ENCODE measurements at regions not wholly inside any gene's neighbourhood (a gene's known extent, or its start where the extent isn't known, plus 50 kb on each side); places are given as distances from the start of the nearest gene placed in this dataset.

DNA sequence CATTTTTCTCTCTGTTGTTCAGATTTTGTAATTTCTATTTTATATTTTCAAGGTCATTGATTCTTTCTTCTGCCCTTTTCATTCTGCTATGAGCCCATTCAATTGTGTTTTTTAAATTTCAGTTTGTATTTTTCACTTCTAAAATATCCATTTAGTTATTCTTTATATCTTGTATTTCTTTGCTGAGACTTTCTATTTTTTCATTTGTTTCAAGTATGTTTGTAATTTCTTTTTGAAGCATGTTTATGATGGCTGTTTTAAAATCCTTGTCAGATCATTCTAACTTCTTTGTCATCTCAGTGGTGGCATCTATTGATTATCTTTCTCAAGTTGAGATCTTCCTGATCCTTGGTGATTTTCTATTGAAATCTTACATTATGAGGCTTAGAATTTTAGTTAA lies 157.2 kb upstream of the USP9X start:
- Histone ChIP-seq H3K4me3 (ENCODE audit: low read depth, low read length) (no peak overlapping the region), H2AFZ (no peak overlapping the region)
- TF ChIP-seq, protein P1, sequence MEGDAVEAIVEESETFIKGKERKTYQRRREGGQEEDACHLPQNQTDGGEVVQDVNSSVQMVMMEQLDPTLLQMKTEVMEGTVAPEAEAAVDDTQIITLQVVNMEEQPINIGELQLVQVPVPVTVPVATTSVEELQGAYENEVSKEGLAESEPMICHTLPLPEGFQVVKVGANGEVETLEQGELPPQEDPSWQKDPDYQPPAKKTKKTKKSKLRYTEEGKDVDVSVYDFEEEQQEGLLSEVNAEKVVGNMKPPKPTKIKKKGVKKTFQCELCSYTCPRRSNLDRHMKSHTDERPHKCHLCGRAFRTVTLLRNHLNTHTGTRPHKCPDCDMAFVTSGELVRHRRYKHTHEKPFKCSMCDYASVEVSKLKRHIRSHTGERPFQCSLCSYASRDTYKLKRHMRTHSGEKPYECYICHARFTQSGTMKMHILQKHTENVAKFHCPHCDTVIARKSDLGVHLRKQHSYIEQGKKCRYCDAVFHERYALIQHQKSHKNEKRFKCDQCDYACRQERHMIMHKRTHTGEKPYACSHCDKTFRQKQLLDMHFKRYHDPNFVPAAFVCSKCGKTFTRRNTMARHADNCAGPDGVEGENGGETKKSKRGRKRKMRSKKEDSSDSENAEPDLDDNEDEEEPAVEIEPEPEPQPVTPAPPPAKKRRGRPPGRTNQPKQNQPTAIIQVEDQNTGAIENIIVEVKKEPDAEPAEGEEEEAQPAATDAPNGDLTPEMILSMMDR (IDR thresholded peaks at IDR 0.05): no peak

GRCh38 chrX:40931921-40932320 lies 153.3 kb upstream of the USP9X start:
- no peaks in the 10 kb centered on the region for H3K27me3 ChIP-seq (ENCODE audit: control insufficient read depth, insufficient read depth, low read length)
- no peak overlapping the region for H3K9ac ChIP-seq
- peak overlapping the region; percentile 53 for H2AFZ ChIP-seq
- H3K79me2 ChIP-seq: no peaks in the 10 kb centered on the region
- no peaks in the 10 kb centered on the region for H3K9me3 ChIP-seq (ENCODE audit: control insufficient read depth, low read length)
- peaks cover 12% of the 10 kb centered on the region for H3K4me1 ChIP-seq
- H3K4me3 ChIP-seq (ENCODE audit: low read depth, low read length): no peak overlapping the region
- no peak overlapping the region for H3K4me2 ChIP-seq (ENCODE audit: low read length)
- TF ChIP-seq, protein P1 (IDR thresholded peaks at IDR 0.05): no peak
- no peaks in the 10 kb centered on the region for H3K36me3 ChIP-seq (ENCODE audit: control insufficient read depth, insufficient read depth, low read length)
- H3K27ac ChIP-seq: peak overlapping the region; percentile 75

More for the DNA sequence above, 157.2 kb upstream of the USP9X start:
- Histone ChIP-seq H3K27me3 (ENCODE audit: control insufficient read depth, insufficient read depth, low read length) (no peaks in the 10 kb centered on the region), H3K9ac (no peak overlapping the region), H3K4me1 (peaks cover 12% of the 10 kb centered on the region), H3K9me3 (ENCODE audit: control insufficient read depth, low read length) (no peaks in the 10 kb centered on the region), H3K79me2 (no peaks in the 10 kb centered on the region), H3K27ac (no peak overlapping the region), H3K4me2 (ENCODE audit: low read length) (no peak overlapping the region), H3K36me3 (ENCODE audit: control insufficient read depth, insufficient read depth, low read length) (no peaks in the 10 kb centered on the region)

- H3K27me3 ChIP-seq (ENCODE audit: control insufficient read depth, insufficient read depth, low read length): no peaks in the 10 kb centered on the region
- peak overlapping the region; percentile 56 for H2AFZ ChIP-seq
- H3K36me3 ChIP-seq (ENCODE audit: control insufficient read depth, insufficient read depth, low read length): no peaks in the 10 kb centered on the region
- no peaks in the 10 kb centered on the region for H3K79me2 ChIP-seq
- peak overlapping the region; percentile 22 for H3K4me3 ChIP-seq (ENCODE audit: low read depth, low read length)
- no peaks in the 10 kb centered on the region for H3K9me3 ChIP-seq (ENCODE audit: control insufficient read depth, low read length)
- peak overlapping the region; percentile 71 for H3K4me2 ChIP-seq (ENCODE audit: low read length)
- H3K27ac ChIP-seq: peak overlapping the region; percentile 75
- H3K9ac ChIP-seq: no peak overlapping the region
- peaks cover 12% of the 10 kb centered on the region for H3K4me1 ChIP-seq
- TF ChIP-seq, protein P1 (IDR thresholded peaks at IDR 0.05): no peak
Observed at GRCh38 chrX:40933132-40933705, 152.0 kb upstream of the USP9X start.

DNA sequence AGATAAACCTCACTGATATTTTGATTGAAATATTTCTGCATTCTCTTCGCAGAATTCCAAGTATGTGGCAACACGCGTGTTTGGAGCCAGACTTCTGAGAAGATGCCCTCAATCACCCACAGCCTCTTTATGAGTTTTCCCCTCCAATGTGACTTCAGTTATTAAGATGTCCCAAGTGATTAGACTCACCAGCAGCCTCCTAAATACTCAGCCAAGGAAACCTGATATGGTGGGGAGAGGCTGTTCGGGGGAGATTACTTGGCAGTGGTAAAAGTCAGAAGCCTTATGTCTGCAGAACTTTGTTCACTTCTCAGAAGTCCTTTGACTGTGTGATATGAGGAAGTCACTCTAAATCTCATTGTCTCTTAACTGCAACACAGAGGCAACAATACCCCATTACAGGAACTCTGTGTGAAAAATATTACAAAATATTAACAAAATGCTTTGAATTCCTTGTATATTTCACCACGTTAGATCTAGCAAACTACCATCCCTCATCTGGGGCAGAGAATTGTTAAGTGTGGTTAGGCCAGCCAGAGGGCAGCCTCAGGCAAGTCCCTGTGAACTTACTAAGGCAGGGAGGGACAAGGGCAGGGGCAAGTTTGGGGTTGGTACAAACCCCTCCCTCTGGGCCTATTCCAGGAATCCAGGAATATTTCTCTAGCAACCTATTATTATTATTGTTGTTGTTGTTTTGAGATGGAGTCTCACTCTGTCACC lies 151.4 kb upstream of the USP9X start:
- Histone ChIP-seq H2AFZ (peak overlapping the region; percentile 56), H3K4me3 (ENCODE audit: low read depth, low read length) (peak overlapping the region; percentile 22)
- TF ChIP-seq, protein P1 (IDR thresholded peaks at IDR 0.05): no peak

More for the DNA sequence above, 151.4 kb upstream of the USP9X start:
- H3K4me1 ChIP-seq: peaks cover 12% of the 10 kb centered on the region
- H3K9me3 ChIP-seq (ENCODE audit: control insufficient read depth, low read length): no peaks in the 10 kb centered on the region
- peak overlapping the region; percentile 71 for H3K4me2 ChIP-seq (ENCODE audit: low read length)
- no peaks in the 10 kb centered on the region for H3K36me3 ChIP-seq (ENCODE audit: control insufficient read depth, insufficient read depth, low read length)
- no peaks in the 10 kb centered on the region for H3K79me2 ChIP-seq
- peak overlapping the region; percentile 75 for H3K27ac ChIP-seq
- H3K9ac ChIP-seq: no peak overlapping the region
- H3K27me3 ChIP-seq (ENCODE audit: control insufficient read depth, insufficient read depth, low read length): no peaks in the 10 kb centered on the region

All from parathyroid adenoma (tissue), 2 donors.